ENCODE measurements at regions not wholly inside any gene's neighbourhood (a gene's known extent, or its start where the extent isn't known, plus 50 kb on each side); places are given as distances from the start of the nearest gene placed in this dataset.

DNA sequence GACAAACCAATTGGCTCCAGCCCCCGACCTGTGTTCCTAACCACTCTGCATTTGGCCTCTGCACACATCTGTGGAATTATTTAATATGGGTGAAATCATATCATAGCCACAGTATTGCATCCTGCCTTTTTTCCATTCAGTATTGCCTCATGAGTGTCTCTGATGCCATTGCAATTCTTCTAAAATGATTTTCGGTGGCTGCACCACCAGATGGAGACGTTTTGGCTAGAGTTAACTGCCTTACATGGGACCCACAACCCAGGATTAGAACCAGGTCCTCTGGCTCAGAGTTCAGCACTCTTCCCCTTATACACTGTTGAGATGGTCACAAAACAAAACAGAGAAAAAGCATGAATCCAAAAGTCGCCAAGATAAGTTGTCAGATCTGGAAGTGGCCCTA is 180.8 kb downstream of the EMX2 start:
- Histone ChIP-seq H3K9me3 (no peaks in the 10 kb centered on the region), H3K4me1 (peaks cover 9% of the 10 kb centered on the region; the same call in 1 of the 2 replicates), H3K36me3 (ENCODE audit: control insufficient read depth, insufficient read depth, low read length) (no peaks in the 10 kb centered on the region), H3K4me3 (ENCODE audit: low read depth, low read length) (no peak overlapping the region), H3K27me3 (replicated peaks; ENCODE audit: control insufficient read depth, insufficient read depth, low read length) (no peaks in the 10 kb centered on the region; the same call in 1 of the 2 replicates)
- Mint-ChIP-seq H3K4me1 (ENCODE audit: low read depth, unreplicated experiment) (peaks cover 7% of the 10 kb centered on the region), H3K27me3 (ENCODE audit: insufficient read depth, unreplicated experiment) (no peaks in the 10 kb centered on the region), H3K9me3 (ENCODE audit: unreplicated experiment) (no peaks in the 10 kb centered on the region), H3K4me3 (ENCODE audit: unreplicated experiment) (no peak overlapping the region), H3K27ac (ENCODE audit: unreplicated experiment) (no peak overlapping the region), H3K36me3 (ENCODE audit: insufficient read depth, unreplicated experiment) (no peaks in the 10 kb centered on the region)
- POLR2A ChIA-PET = no interaction called here
- TF ChIP-seq, protein P1, sequence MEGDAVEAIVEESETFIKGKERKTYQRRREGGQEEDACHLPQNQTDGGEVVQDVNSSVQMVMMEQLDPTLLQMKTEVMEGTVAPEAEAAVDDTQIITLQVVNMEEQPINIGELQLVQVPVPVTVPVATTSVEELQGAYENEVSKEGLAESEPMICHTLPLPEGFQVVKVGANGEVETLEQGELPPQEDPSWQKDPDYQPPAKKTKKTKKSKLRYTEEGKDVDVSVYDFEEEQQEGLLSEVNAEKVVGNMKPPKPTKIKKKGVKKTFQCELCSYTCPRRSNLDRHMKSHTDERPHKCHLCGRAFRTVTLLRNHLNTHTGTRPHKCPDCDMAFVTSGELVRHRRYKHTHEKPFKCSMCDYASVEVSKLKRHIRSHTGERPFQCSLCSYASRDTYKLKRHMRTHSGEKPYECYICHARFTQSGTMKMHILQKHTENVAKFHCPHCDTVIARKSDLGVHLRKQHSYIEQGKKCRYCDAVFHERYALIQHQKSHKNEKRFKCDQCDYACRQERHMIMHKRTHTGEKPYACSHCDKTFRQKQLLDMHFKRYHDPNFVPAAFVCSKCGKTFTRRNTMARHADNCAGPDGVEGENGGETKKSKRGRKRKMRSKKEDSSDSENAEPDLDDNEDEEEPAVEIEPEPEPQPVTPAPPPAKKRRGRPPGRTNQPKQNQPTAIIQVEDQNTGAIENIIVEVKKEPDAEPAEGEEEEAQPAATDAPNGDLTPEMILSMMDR (IDR thresholded peaks at IDR 0.05; ENCODE audit: insufficient read depth in 1 of 2, low read depth in 1 of 2, low read length in 1 of 2, severe bottlenecking in 1 of 2, unreplicated experiment in 1 of 2) = no peak
- intact Hi-C loops (cut with micrococcal nuclease; ENCODE audit: unreplicated experiment) = no loop called here
- BruUV-seq (replicated peaks) = no TSS peak
- DNase-seq = no peak
- CTCF ChIA-PET = no interaction called here

DNA sequence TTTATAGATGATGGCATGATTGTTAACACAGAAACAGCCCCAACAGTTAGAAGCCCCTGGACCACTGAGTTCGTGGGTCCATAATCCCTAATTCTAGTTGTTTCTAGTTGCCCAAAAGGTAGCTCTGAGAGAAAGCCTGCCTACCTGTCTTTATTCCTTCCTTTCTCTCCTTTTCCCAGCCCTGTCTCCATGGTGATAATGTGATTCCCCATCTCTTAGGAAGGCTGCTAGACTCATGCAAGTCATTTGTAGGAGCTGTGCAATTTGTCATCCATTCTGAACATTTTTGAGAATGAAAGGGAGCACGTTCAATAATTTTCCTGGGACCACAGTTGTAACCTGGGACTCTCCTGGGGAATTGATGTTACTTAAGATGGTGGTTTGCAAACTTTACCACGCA is 183.4 kb downstream of the EMX2 start:
- Histone ChIP-seq H3K9me3 (no peaks in the 10 kb centered on the region), H3K4me3 (ENCODE audit: low read depth, low read length) (no peak overlapping the region), H3K27me3 (replicated peaks; ENCODE audit: control insufficient read depth, insufficient read depth, low read length) (no peaks in the 10 kb centered on the region; the same call in 1 of the 2 replicates), H3K4me1 (no peaks in the 10 kb centered on the region), H3K36me3 (ENCODE audit: control insufficient read depth, insufficient read depth, low read length) (no peaks in the 10 kb centered on the region)
- POLR2A ChIA-PET = no interaction called here
- H3K27ac Mint-ChIP-seq (ENCODE audit: unreplicated experiment) = no peak overlapping the region
- H3K4me3 Mint-ChIP-seq (ENCODE audit: unreplicated experiment) = no peak overlapping the region
- DNase-seq = no peak
- H3K36me3 Mint-ChIP-seq (ENCODE audit: insufficient read depth, unreplicated experiment) = no peaks in the 10 kb centered on the region
- H3K27me3 Mint-ChIP-seq (ENCODE audit: insufficient read depth, unreplicated experiment) = no peaks in the 10 kb centered on the region
- intact Hi-C loops (cut with micrococcal nuclease; ENCODE audit: unreplicated experiment) = no loop called here
- peaks cover 3% of the 10 kb centered on the region for H3K4me1 Mint-ChIP-seq (ENCODE audit: low read depth, unreplicated experiment)
- TF ChIP-seq, protein P1 (IDR thresholded peaks at IDR 0.05; ENCODE audit: insufficient read depth in 1 of 2, low read depth in 1 of 2, low read length in 1 of 2, severe bottlenecking in 1 of 2, unreplicated experiment in 1 of 2) = no peak
- H3K9me3 Mint-ChIP-seq (ENCODE audit: unreplicated experiment) = no peaks in the 10 kb centered on the region
- CTCF ChIA-PET = no interaction called here
- no TSS peak for BruUV-seq (replicated peaks)

DNA sequence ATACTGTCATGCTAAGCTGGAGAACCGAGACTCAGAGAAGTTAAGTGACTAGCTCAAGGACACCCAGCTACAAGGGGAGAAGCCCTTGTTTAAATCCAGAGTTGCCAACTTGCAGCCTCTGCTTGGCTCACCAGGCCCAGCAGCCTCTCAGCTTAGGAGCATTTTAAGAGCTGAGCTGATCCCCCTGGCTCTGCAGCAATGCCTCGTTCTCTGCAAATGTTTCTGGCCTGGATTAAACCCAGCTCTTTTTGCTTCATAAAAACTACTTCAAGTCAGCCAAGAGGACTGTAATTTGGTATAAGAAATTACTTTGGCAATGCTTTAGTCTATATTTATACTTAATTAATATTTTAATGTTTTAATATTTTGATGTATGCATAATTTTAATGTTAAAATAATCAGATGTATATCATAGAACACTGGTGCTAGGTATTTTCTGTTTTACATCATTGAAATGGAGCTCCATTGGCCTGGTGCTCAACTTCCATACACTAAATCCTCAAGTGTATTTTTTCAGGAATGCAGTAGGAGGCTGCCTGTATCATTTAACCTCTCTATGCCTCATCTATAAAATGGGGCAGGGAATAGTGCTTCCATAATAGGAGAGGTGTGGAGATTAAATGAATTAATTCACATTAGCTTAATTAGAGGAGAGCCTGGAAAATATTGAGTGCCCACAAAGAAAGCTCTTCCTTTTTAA is 184.2 kb downstream of the EMX2 start:
- CTCF ChIA-PET = no interaction called here
- H3K9me3 Mint-ChIP-seq (ENCODE audit: unreplicated experiment) = no peaks in the 10 kb centered on the region
- TF ChIP-seq, protein P1 (IDR thresholded peaks at IDR 0.05; ENCODE audit: insufficient read depth in 1 of 2, low read depth in 1 of 2, low read length in 1 of 2, severe bottlenecking in 1 of 2, unreplicated experiment in 1 of 2) = no peak
- intact Hi-C loops (cut with micrococcal nuclease; ENCODE audit: unreplicated experiment) = no loop called here
- H3K36me3 ChIP-seq (ENCODE audit: control insufficient read depth, insufficient read depth, low read length) = no peaks in the 10 kb centered on the region
- H3K27me3 ChIP-seq (replicated peaks; ENCODE audit: control insufficient read depth, insufficient read depth, low read length) = no peaks in the 10 kb centered on the region; the same call in 1 of the 2 replicates
- H3K36me3 Mint-ChIP-seq (ENCODE audit: insufficient read depth, unreplicated experiment) = no peaks in the 10 kb centered on the region
- no peaks in the 10 kb centered on the region for H3K9me3 ChIP-seq
- no peak overlapping the region for H3K27ac Mint-ChIP-seq (ENCODE audit: unreplicated experiment)
- no peak for DNase-seq
- POLR2A ChIA-PET = no interaction called here
- H3K27me3 Mint-ChIP-seq (ENCODE audit: insufficient read depth, unreplicated experiment) = peaks cover 2% of the 10 kb centered on the region
- BruUV-seq (replicated peaks) = no TSS peak
- H3K4me3 ChIP-seq (ENCODE audit: low read depth, low read length) = no peak overlapping the region
- no peaks in the 10 kb centered on the region for H3K4me1 ChIP-seq
- H3K4me3 Mint-ChIP-seq (ENCODE audit: unreplicated experiment) = no peak overlapping the region
- no peaks in the 10 kb centered on the region for H3K4me1 Mint-ChIP-seq (ENCODE audit: low read depth, unreplicated experiment)

Data from Caco-2 (cell line).